GM04504 (cell line): ENCODE measurements at regions not wholly inside any gene's neighbourhood (a gene's known extent, or its start where the extent isn't known, plus 50 kb on each side); places are given as distances from the start of the nearest gene placed in this dataset.

Experiments
- DNase-seq: peaks from one replicate; pipeline ENCODE4 v3.0.0-alpha.2; 2012; ENCODE audit warnings: low read depth

GRCh38 chr7:42756841-42757240 is 155.0 kb downstream of the C7orf25 start:
- DNase-seq: no peak

DNA sequence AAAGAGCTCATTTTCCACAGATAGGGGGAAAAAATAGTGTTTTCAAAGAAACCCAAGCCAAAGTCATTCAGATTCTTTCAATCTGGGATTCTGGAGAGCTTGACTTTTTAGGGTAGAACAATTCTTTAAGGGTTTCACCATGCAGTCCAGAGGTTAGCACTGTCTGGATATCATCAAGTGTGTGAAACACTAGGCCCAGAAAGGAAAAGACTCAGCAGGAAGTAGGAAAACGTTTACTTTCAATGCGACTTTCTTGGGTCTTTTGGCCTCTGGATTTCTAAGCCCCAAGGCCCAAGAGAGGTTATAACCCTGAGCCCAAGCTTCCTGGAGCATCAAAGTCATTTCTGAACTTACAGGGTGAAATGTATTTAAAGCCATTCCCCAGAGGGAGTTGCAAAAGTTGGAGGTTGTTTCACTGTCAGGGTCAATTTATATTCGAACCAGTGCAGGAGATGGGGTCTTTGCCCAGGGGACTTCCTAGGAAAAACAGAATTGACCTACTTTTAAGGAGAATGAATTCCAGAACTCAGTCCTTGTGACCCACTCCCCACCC is 158.0 kb downstream of the C7orf25 start:
- DNase-seq: no peak

DNA sequence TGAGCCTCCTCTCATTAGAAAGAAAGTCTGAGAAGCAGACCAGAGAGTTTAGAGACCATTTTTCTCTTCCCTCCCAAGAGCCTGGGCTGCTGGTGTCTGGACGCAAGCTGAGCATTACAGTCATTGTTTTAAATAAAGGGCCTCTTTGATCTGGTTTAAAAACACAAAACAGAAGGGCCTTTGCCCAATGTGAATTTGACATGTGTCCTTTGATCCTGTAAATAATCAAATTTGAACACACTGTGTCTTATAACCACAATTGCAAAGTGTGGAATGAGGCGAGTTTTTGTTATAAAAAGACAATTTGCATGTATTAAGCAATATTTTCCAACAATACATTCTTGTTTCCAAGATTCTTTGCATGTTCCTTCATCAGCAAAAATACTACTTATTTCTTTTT is 158.5 kb downstream of the C7orf25 start:
- no peak for DNase-seq

DNA sequence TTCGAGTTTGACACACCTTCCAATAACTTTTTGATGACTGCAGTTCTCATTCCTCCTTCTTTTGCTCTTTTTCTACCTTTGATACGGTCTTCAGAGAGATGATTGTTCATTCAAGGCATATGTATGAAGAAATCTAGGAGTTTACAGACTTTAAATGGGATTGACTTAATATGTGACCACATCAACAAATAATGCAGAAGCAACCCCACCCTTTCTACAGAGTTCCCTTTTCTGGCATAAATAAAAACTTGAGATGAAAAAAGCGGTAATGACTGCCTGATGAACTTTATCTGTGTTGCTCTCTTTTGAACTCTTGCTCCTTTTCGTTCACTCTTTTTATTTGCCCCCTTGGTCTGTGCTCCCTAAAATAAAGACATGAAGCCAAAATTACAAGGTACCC is 161.7 kb downstream of the C7orf25 start:
- no peak for DNase-seq

GRCh38 chr7:42747044-42747443 is 164.8 kb downstream of the C7orf25 start:
- no peak for DNase-seq

DNA sequence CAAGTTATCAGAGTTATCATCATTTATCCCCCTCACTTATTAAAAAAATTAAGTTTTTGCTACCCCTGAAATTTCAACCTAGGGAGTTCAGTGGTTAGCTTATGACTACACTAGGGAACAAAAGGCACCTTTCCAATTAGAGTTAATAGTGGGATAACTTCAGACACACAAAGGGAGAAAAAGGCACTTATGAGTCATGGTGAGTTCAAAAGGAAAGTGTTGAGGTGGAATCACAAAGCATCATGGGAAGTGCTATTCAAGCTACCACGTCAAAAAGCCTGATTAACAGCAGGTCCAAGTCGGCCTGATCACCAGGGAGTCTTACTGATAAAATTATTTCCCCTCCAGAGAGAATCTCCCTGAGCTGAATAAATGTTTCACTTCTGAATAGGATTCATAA is 165.7 kb downstream of the C7orf25 start:
- no peak for DNase-seq

- no peak for DNase-seq
These were observed 166.4 kb downstream of the C7orf25 start for GRCh38 chr7:42745357-42746059.

- no peak for DNase-seq
These were observed 167.1 kb downstream of the C7orf25 start for GRCh38 chr7:42744746-42745145.

- no peak for DNase-seq
These were observed 168.6 kb downstream of the C7orf25 start for GRCh38 chr7:42743077-42743858.

GRCh38 chr7:42742318-42742717 is 169.6 kb downstream of the C7orf25 start:
- DNase-seq: no peak

- DNase-seq: no peak
These were observed 171.5 kb downstream of the C7orf25 start for GRCh38 chr7:42740408-42740807.

DNA sequence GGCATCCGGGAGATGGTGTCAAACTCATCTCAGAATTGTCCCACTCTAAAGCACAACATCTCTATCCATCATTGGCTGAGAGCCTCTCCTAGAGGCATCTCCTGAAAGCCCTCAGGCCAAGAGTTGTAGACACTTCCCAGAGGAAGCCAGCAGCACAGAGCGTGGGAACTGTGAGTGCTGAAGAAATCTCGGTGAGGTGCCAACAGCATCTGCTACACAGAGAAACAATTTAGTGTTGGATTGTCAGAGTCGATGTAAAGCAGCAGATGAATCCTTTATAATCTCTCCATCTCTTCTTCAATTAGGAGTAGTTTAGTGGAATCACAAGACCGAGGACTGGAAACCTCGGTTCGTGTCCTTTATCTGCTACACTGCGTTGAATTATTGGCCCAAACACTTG is 172.2 kb downstream of the C7orf25 start:
- DNase-seq: peak; percentile 72

DNA sequence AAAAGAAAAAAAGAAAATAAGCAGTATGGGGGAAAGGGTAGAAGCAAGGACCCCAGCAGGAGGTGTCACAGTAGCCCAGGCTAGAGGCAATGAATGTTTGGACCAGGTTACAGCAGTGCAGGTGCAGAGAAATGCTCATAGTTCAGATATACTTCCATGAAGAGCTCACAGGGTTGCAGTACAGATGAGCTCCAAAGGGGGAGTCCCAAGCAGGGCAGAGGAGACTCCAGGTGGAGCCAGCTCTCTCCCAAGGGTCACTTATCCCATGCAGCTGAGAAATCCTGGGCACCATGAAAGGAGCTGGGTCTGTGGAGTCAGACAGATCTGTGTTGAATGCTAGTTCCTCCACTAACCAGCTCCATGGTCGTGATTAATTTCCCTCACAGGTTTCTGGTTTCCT is 174.9 kb downstream of the C7orf25 start:
- no peak for DNase-seq

GRCh38 chr7:42735081-42735480 is 176.8 kb downstream of the C7orf25 start:
- no peak for DNase-seq

GRCh38 chr7:42734568-42734967 is 177.3 kb downstream of the C7orf25 start:
- no peak for DNase-seq

- DNase-seq: no peak
These were observed 178.8 kb downstream of the C7orf25 start for GRCh38 chr7:42733040-42733439.

- no peak for DNase-seq
These were observed 181.3 kb downstream of the C7orf25 start for GRCh38 chr7:42730586-42730985.

DNA sequence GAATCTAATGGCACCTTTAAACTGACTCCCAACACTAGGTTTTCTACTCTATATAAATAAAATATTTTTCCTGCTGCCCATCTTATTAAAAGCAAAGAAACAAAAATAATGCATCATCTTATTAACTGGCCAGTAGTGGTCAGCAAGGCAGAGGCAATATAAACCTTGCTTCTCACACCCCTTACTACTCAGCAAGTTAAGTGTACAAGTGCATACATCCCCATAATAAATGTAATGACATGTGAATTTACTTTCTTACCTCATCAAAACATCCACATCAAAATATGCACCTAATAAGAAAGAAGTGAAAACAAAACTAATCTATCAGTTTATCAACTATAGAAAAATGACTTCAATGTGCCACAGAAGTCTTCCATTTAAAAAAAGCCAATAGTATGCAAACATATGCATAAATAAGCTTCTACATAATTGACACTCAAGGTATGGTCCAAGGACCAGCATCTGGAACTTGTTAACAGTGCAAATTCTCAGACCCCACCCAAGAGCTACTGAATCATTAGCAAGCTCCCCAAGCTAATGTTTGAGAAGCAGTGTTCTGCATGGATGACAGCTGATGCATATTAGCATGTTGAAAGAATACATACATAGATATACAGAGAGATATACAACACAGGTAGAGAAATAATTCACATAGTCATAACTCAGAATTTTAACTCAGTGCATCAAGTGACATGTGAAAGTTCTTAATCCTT is 182.7 kb downstream of the C7orf25 start:
- no peak for DNase-seq

DNA sequence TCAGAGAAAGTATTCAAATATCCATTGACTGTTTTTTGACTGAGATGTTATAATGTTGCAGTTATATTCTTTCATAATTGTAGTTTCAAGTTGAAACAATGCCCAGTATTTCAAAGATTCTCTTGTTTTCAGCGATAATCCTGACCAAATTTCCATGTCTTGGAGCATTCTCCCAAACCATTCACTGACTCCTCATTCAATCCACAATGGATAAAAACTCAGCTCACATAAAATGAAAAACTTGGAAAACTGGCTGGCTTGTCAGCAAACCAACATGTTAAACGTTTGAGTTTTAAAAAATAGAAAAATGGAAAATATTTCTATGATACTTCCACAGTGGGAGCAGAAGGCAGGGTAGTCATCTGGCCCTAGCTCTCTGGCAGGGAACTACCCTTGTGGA is 184.4 kb downstream of the C7orf25 start:
- no peak for DNase-seq

GRCh38 chr7:42726066-42726785 is 185.6 kb downstream of the C7orf25 start:
- peak; percentile 52 for DNase-seq

- no peak for DNase-seq
These were observed 189.2 kb downstream of the C7orf25 start for GRCh38 chr7:42722716-42723115.

GRCh38 chr7:42722198-42722597 is 189.7 kb downstream of the C7orf25 start:
- no peak for DNase-seq
